GM12878 (cell line): ENCODE measurements at regions not wholly inside any gene's neighbourhood (a gene's known extent, or its start where the extent isn't known, plus 50 kb on each side); places are given as distances from the start of the nearest gene placed in this dataset.

Experiments used
- ATAC-seq: fragments of 200-7000 bp; cut with Tn5 transposase; 3 replicates; pipeline ENCODE4 v1.9.1; 2020; ENCODE audit warnings: mild to moderate bottlenecking, moderate library complexity
- BruUV-seq: library from RNA; stranded (reverse); fragments of 400-500 nt; replicated peaks from 2 replicates; lab custom pipeline; 2021; lab: Mats Ljungman, UMichigan
- CTCF ChIA-PET: fragments of 300-600 bp; sonication (Branson Sonifier 250); formaldehyde crosslinking; extraction: SDS; loops from one replicate; lab custom pipeline; 2021; ENCODE audit warnings: inconsistent platforms; lab: Yijun Ruan, JAX
- POLR2A ChIA-PET: fragments of 350-600 bp; formaldehyde crosslinking; extraction: SDS; loops from one replicate; lab custom pipeline; 2021; ENCODE audit warnings: inconsistent platforms; lab: Charles Lee
- RAD21 ChIA-PET: fragments of 300-600 bp; sonication (Branson Sonifier 250); formaldehyde crosslinking; loops from one replicate; lab custom pipeline; 2023; ENCODE audit warnings: antibody characterized with exemption; ENCODE audit not compliant: unreplicated experiment; lab: Charles Lee
- SMC1A ChIA-PET: fragments of 300-600 bp; sonication (Branson Sonifier 250); formaldehyde crosslinking; loops from one replicate; lab custom pipeline; 2023; ENCODE audit not compliant: unreplicated experiment, uncharacterized antibody; lab: Charles Lee
- DNase-seq: peaks from one replicate; pipeline ENCODE4 v3.0.0-alpha.2; 2011; ENCODE audit warnings: low read depth, low spot score
- FAIRE-seq: peaks from 3 replicates; lab custom pipeline; 2011; peaks lifted over from hg19 to GRCh38; lab: Jason Lieb, UNC
- H2AFZ ChIP-seq: 2 replicates; pipeline ENCODE4 v1.6.0; 2011; ENCODE audit warnings: low read depth, low read length, control low read depth; ENCODE audit not compliant: control insufficient read depth
- H3K27ac ChIP-seq: 2 replicates; pipeline ENCODE4 v1.5.1; 2011; ENCODE audit warnings: control low read depth; ENCODE audit not compliant: control insufficient read depth, insufficient read depth
- H3K27me3 ChIP-seq, 2 experiments: replicated peaks in 1 of 2; 2 replicates each; pipeline versions ENCODE4 v1.6.0 to v1.6.1; 2011; ENCODE audit warnings: low read length in 1 of 2; ENCODE audit not compliant: control insufficient read depth in 2 of 2, insufficient read depth in 2 of 2
- H3K36me3 ChIP-seq, 2 experiments: 2 replicates each; pipeline ENCODE4 v1.5.1; 2011; ENCODE audit warnings: low read length in 1 of 2; ENCODE audit not compliant: control insufficient read depth in 2 of 2, insufficient read depth in 2 of 2
- H3K4me1 ChIP-seq: 2 replicates; pipeline ENCODE4 v1.6.1; 2011; ENCODE audit warnings: mild to moderate bottlenecking, low read length, moderate library complexity, mixed read lengths; ENCODE audit not compliant: control insufficient read depth, insufficient read depth
- H3K4me2 ChIP-seq: 2 replicates; pipeline ENCODE4 v1.6.0; 2011; ENCODE audit warnings: control low read depth; ENCODE audit not compliant: control insufficient read depth, insufficient read depth
- H3K4me3 ChIP-seq: fragments of 200-600 bp; sonication (generic); 2 replicates; pipeline ENCODE4 v1.5.1; 2016
- H3K79me2 ChIP-seq: 2 replicates; pipeline ENCODE4 v1.6.0; 2011; ENCODE audit warnings: low read length; ENCODE audit not compliant: control insufficient read depth, insufficient read depth
- H3K9ac ChIP-seq: 2 replicates; pipeline ENCODE4 v1.8.0; 2011; ENCODE audit warnings: low read length, control low read depth, mixed read lengths; ENCODE audit not compliant: control insufficient read depth, insufficient read depth
- H3K9me3 ChIP-seq: replicated peaks from 3 replicates; pipeline ENCODE4 v1.5.1; 2011; ENCODE audit warnings: mild to moderate bottlenecking, low read length; ENCODE audit not compliant: control insufficient read depth, insufficient read depth
- H4K20me1 ChIP-seq: 2 replicates; pipeline ENCODE4 v1.6.0; 2011; ENCODE audit not compliant: control insufficient read depth, insufficient read depth
- NR2C1 ChIP-seq: fragments of 450-650 bp; IDR thresholded peaks from 2 replicates; pipeline ENCODE4 v1.6.1; 2017; ENCODE audit warnings: antibody characterized with exemption, mild to moderate bottlenecking, moderate library complexity
- RAD21 ChIP-seq: IDR thresholded peaks from 2 replicates; pipeline ENCODE4 v1.6.1; 2011; ENCODE audit warnings: mild to moderate bottlenecking, low read depth, low read length, moderate library complexity; ENCODE audit not compliant: insufficient read depth
- SMC3 ChIP-seq: IDR thresholded peaks from 2 replicates; pipeline ENCODE4 v1.6.1; 2011; ENCODE audit warnings: low read length, improper control_type of control experiment, borderline replicate concordance
- WGBS: methylation state at CpG from one replicate; pipeline ENCODE4 v1.1.6; 2016; ENCODE audit warnings: low lambda C conversion rate; ENCODE audit not compliant: insufficient replicate concordance, insufficient coverage; ENCODE audit errors: missing lambda C conversion rate; 5-methylcytosine and 5-hydroxymethylcytosine counted together
- in situ Hi-C: fragments of 300-500 bp; cut with MboI; formaldehyde crosslinking; loops from 9 replicates; pipeline ENCODE4 v1.14.3; 2018; ENCODE audit warnings: mixed read lengths
- intact Hi-C: fragments of 100-400 bp; cut with micrococcal nuclease; formaldehyde crosslinking; loops from one replicate; pipeline ENCODE4 v1.14.2; 2022; ENCODE audit not compliant: unreplicated experiment
- TF ChIP-seq, protein P1 (sequence below), 3 experiments: IDR thresholded peaks in 2 of 3; conservative IDR thresholded peaks in 1 of 3; 2 replicates each; pipeline ENCODE4 v1.5.1; 2011; ENCODE audit warnings: low read depth in 3 of 3, low read length in 3 of 3, mild to moderate bottlenecking in 3 of 3, control low read depth in 2 of 3, moderate library complexity in 2 of 3, inconsistent platforms in 1 of 3, mixed read lengths in 1 of 3; ENCODE audit not compliant: control insufficient read depth in 2 of 3, insufficient read depth in 1 of 3; ENCODE audit errors: extremely low read depth in 1 of 3

DNA sequence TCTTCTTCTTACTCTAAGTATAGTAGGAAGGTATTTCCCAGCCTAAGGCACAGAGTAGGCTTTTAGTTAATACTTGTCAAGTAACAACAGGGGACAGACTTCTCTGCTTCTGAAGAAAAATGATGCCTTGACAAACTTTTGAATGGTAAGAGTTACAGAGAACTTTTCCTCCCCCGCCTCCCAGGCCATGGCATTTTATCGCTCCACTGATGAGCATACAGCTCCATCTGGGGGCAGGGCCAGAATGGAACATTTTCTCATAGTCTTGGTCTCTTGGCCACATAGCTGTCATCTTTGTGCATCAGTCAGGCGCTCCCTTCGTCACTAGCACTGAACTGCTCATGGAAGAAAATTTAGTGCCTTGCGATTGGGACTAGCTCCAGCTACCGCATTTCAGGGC, 1066.8 kb upstream of the CITED2 start:
- Histone ChIP-seq H3K9me3 (no peaks in the 10 kb centered on the region), H4K20me1 (no peaks in the 10 kb centered on the region), H2AFZ (no peak overlapping the region), H3K27me3 (no peaks in the 10 kb centered on the region), H3K27ac (no peak overlapping the region), H3K4me3 (no peak overlapping the region), H3K36me3 (no peaks in the 10 kb centered on the region), H3K4me2 (no peak overlapping the region), H3K79me2 (no peaks in the 10 kb centered on the region), H3K9ac (no peak overlapping the region), H3K4me1 (no peaks in the 10 kb centered on the region)
- ChIA-PET CTCF (interaction anchor here (0.7 to 1.8 kb wide), 8 partner anchors 12 to 1071 kb away, joined by 3 to 12 read pairs (median 4); no protein-coding TSS in a partner anchor), RAD21 (interaction anchor here (0.7 to 2.0 kb wide), 6 partner anchors 72 to 1119 kb away, joined by 3 to 16 read pairs (median 4); partner anchors contain the start of gene CITED2), POLR2A (no interaction called here), SMC1A (interaction anchor here (1.0 to 2.4 kb wide), 6 partner anchors 170 to 1071 kb away, joined by 3 to 17 read pairs (median 5); no protein-coding TSS in a partner anchor)
- intact Hi-C loops (loop anchor here (1.0 to 2.0 kb wide), 2 partner anchors 560 to 1068 kb away; no protein-coding TSS in a partner anchor), in situ Hi-C loops (no loop called here)
- BruUV-seq: no TSS peak
- DNase-seq (no peak), ATAC-seq (peak; percentile 52; the same call in 2 of the 3 replicates), FAIRE-seq (no peak)
- peak; percentile 76 for TF ChIP-seq RAD21
- TF ChIP-seq, protein P1, sequence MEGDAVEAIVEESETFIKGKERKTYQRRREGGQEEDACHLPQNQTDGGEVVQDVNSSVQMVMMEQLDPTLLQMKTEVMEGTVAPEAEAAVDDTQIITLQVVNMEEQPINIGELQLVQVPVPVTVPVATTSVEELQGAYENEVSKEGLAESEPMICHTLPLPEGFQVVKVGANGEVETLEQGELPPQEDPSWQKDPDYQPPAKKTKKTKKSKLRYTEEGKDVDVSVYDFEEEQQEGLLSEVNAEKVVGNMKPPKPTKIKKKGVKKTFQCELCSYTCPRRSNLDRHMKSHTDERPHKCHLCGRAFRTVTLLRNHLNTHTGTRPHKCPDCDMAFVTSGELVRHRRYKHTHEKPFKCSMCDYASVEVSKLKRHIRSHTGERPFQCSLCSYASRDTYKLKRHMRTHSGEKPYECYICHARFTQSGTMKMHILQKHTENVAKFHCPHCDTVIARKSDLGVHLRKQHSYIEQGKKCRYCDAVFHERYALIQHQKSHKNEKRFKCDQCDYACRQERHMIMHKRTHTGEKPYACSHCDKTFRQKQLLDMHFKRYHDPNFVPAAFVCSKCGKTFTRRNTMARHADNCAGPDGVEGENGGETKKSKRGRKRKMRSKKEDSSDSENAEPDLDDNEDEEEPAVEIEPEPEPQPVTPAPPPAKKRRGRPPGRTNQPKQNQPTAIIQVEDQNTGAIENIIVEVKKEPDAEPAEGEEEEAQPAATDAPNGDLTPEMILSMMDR (IDR thresholded peaks at IDR 0.05 in 2 of 3, conservative IDR thresholded peaks at IDR 0.05 in 1 of 3; ENCODE audit: control insufficient read depth in 2 of 3, extremely low read depth in 1 of 3, insufficient read depth in 1 of 3, low read depth in 3 of 3, low read length in 3 of 3): peak in 2 of 3 experiments; percentile 15 to 36; a peak in 2 of 6 replicates
- TF ChIP-seq SMC3: peak; percentile 33; the same call in 1 of the 2 replicates
- TF ChIP-seq NR2C1: no peak
- WGBS: 25% methylated on average over 6 of the region's 6 CpGs
